Suppressor macrophage treated with lipopolysaccharide for 4 hours (primary cell): ENCODE measurements at regions not wholly inside any gene's neighbourhood (a gene's known extent, or its start where the extent isn't known, plus 50 kb on each side); places are given as distances from the start of the nearest gene placed in this dataset.
A peak's percentile ranks its signal among the peaks of the same experiment; 100 is the strongest.

Experiments
- DNase-seq: peaks from one replicate; pipeline ENCODE4 v3.0.0-alpha.2; 2020

DNA sequence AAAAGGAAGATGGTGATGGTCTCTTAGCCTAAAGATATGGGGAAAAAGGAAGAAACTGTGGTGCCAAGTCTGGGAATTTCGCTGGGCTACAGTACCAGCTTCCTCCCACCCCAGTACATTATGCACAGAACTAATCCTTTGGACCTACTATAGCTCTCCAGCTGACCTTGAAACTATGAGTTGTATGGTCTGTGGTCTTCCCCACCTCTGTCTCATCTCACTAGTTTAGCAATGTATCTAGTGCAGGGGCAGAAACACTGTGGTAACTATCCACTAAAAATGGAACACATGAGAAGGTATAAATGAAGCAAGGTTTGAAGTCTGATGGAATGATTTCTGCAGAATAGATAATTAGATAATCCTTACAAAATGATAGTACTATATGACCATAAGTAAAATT lies 190.4 kb upstream of the CCDC150 start:
- no peak for DNase-seq

DNA sequence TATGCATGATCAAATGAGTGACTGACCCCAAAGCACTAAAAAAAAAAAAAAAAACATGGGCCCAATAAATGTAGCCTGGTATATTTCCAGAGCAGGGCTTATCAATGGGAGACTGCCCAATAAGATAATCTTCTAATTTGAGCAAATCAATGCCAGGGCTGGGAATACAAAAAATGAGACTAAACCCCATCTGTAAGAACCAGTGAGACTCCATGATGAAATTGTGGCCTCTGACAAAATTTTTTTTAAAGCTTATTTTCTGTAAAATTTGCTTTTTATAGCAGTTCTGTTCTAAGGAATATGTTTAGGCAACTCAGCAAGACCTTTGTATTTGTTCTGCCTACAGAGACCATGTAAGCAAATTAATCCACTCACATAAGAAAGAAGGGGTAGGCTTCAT lies 186.8 kb upstream of the CCDC150 start:
- no peak for DNase-seq

DNA sequence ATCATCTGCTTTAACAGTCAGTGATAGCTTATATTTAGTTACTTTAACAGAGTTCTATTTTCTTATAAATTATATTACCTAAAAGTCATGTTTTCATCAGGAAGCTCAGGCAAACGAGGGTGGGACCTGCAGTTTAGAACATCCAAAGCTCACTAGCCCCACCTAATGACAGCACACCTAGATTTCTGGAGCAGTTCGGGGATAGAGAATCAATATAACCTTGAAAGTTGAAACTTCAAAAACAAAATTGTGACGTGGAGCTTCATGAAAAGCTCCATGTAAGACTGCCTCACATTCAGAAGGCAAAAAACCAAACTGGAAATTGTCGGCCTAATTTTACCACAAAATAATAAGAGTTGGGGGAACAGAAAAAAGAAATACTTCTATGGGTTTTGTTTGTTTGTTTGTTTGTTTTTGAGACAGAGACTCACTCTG lies 185.9 kb upstream of the CCDC150 start:
- peak; percentile 28 for DNase-seq

DNA sequence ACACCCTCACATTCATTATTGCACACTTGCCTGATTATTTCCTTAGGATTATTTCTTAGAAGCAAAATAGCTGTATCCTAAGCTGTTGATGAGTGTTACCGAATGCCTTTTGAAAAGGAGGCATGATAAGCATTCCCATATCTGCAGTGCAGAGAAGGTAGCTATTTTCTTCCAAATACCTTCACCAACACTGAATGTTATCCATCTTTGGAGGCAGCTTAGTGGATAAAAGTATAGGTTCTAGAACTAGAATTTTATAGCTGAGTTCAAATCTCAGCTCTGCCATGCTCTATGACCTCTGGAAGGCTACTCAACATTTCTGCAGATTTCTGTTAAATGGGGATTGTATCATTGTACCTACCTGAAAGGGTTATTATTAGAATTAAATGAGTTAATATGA lies 185.0 kb upstream of the CCDC150 start:
- DNase-seq, result no peak

DNA sequence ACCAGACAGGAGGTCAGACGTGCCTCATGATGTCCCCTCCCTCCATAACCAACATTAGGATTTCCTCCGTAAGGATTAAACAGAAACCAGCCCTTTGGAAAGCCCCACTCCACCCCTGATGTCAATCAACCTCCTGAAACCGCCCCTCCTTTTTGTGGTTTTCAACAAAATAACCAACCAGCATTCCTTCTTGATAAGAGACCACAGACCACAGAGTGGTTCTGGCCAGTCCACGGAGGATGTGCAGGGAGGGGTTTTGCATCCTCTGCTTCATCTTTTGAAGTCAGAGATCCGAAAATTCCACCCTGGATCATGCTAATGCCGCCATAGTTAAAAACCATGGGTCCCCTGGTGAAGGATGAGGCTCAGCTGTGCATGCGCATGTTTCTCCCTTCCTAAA lies 180.0 kb upstream of the CCDC150 start:
- DNase-seq, result no peak

DNA sequence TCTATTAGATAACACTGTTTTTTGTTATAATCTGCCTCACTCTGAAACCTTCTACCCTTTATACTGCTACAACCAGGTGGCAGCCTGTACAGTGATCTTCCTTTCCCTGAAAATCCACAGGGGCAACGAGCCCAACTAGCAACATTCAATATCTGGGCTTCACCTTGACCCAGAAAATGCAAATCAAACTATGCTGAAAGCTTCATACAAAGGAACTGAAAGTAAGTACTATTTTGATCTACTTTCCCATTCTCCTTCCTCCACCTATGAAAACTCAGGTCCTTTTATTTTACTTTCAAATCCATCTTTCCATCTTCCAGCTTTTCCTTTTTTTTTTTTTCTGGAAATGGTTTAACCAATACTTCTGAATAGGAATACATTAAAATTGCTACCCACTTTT lies 175.8 kb upstream of the CCDC150 start:
- no peak for DNase-seq

DNA sequence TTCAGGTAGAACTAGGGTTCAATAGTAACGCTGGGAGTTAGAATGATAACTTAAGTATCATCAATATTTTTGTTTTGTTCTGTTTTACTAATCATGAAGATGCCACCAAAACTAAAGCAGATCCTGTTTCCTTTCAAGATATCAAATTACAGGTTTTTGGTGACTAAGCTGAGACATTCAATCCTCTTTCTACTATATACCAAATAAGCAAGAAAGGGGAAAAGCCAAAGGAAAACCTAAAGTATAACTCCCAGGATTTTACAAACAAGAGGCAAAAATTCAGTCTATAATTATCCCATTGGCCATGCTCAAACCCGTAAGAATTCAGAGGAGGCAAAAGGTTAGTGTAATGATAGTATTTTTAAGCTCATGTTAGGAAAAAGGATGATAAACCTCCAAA lies 175.2 kb upstream of the CCDC150 start:
- no peak for DNase-seq

DNA sequence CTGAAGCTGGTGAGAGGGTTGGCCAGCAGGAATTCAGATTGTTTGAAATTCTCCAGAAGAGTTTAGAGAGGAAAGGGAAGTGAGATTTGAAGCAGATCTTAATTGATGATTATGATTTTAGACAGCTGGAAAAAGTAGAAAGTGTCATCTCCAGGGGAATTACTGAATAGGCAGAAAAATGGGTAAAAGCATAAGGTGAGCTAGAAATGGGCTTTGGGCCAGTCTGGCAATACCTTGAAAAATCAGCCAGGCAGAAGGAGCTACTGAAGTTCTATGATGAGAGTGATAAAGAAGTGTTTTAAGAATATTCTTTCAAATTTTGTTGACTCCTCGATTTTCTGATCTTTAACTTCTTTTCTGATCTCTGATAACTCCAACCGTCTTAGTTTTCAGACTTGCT lies 172.9 kb upstream of the CCDC150 start:
- no peak for DNase-seq

DNA sequence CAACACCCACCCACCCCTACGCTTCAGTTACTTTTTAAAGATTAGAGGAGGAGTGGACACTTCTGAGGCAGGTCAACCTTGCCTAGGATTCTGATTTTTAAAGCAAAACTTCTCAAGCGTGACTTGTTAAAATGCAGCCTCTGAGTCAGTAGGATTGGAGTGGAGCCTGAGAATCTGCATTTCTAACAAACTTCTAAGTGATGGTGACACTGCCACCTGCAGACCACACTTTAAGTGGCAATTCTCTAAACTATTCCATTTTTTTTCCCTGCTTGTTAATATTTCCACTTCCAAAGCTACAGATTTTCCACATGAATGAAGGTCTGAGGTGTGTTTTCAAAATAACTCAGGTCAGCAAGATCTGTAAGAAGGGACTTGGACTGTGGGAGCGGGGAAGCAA lies 171.1 kb upstream of the CCDC150 start:
- DNase-seq, result no peak

DNA sequence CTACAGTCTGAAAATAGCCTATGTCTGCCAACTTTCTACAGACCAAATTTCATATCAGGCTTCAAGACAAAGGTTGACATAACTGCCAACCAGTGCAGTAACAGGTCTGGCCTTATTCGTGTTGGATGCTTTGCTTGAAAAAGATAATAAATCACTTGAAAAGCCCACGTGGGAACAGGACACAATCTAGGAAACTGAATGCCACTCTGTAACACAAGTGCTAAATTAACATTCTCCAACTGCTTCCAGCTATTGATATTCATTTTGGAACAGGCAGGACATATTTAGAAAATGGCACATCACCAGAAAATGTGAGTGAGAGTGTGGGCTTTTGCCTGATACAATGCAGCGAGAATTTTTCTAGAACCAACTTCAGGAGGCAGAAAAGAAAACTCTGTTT lies 165.9 kb upstream of the CCDC150 start:
- DNase-seq, result no peak

DNA sequence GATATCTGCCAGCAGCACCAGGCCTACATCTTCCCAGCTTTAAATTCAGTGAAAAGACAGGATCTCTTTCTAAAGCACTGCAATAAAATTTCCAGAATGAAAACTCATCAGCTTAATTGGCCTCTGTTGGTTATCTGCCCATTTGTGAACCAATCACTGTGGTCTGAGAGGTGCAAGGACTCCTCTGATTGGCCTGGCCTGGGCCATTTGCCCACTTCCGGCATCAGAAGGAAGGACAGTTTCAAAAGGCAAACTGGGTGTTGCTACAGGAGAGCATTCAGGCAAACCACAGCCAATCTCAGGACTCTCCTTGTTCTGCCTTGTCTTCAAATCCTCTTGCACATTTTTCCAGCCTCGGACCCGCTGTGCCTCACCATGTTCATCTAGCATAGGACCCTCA lies 163.9 kb upstream of the CCDC150 start:
- DNase-seq, result no peak

DNA sequence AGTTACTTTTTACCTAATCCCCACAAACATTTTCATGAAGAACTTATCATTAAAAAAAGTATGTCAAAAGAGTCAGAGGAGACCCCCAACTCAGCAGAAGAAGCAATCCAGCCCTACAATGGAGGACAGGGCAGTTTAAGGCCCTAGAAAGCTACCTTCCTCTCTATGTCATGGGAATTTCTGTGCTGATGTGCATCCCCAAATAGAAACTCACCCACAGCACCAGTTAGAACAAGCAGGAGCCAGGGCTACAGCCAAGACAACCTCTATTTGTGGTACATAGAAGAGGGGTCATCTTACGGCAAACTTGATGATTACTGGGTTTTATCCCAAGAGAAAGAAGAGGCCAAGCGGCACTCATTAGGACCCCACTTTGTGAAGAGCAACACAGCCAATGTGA lies 160.9 kb upstream of the CCDC150 start:
- no peak for DNase-seq

DNA sequence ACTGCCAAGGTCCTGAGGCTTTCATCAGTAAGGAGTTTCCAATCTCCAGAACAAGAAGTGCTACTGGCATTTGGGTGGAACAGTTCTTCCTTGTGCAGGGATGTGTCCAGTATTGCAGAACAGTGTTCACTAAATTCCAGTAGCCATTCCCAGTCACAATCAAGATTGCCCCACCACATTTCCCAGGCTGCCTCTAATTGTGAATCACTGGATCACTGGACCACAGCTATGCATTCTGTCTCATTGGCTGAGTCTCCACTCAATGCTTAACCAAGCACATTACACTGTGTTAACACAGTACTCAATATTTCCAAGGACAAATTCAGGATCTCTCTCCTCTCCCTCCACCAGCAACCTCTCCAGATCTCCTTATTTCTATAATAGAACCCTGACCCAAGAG lies 160.2 kb upstream of the CCDC150 start:
- no peak for DNase-seq

DNA sequence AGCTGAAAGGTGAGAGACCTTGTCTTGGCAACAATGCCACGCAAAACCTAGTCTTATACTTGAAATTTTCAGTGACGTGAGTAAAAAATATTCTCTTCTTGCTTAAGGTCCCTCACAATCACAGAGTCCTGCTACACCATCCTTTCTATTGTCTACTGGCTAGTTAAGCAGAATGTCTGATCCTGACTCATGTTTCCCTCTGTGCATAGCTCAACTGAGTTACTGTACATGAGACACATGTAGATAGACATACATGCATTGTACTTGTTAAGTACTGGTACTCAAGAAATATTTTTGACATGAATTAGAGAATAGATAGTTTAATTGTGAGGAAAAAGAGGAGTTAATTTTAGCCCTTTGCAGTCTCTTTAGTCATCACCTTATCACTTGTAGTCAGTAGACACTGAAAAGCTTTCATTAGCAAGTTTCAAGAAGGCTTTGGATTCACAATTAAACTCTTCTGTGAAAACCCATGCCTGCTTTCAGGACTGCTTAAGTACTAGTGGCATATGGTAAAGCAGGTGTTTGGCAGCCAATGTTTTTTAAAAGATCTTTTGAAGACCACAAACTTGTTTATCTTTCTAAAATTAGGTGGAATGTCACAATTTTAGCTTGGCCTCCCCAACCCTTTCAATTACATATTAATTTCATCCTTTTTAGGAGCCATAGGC lies 158.7 kb upstream of the CCDC150 start:
- DNase-seq, result no peak

DNA sequence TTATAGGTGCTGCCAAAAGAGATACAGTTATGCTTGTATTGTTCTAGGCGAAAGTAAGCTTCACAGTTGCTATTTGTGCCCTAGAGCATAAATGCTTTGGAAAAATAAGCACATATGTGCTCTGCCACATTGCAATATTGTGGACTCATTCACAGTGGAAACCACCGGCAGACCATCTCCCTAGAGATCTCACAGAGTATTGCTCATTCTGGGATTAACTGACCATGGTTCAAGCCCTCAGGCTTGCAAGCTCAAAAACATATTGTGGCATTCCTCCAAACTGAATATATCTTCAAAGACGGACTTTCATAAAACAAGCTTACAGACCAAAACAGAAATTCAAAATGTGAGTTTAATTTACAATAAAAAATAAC lies 158.2 kb upstream of the CCDC150 start:
- no peak for DNase-seq

DNA sequence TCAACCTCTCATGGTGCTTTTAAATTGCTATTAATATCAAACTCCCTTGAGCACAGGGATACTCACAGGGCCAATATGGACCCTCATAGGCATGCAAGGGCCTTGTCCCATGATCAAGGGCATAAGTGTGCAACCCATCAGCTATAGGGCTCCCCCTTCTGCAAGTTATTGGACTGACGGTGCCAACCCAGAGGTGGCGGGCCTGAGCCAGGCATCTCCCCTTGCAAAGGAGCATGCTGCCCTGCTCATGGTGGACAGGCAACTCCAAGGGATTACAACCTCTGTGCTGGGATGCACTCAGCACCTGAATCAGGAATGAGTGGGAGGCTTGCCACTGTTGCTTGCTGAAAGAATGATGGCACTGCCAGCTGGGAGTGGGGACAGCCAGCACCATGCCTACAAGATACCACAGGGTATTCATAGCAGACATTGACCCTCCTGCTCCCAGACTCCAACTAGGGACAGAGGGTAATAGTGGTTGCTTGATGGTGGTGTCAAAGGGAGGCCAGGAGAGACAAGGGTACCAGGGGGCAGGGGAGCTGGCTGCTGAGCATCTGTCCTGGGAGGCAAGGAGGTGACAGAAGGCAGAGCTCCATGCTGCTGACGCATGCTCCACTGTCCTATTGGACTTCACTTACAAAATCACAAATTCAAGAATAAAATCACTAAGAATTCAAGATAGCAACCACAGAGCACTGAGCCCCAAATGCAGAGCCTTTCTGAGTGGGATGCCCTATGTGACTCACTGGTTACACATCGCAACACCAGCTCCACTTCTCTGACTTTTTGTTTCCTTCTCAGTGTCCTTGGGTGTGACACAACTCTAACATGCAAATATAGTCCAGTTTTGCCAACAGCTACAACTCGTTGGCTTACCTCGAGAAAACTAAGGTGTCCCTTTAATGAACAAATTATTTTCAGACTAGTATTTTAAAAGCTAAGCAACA lies 157.1 kb upstream of the CCDC150 start:
- peak; percentile 28 for DNase-seq

DNA sequence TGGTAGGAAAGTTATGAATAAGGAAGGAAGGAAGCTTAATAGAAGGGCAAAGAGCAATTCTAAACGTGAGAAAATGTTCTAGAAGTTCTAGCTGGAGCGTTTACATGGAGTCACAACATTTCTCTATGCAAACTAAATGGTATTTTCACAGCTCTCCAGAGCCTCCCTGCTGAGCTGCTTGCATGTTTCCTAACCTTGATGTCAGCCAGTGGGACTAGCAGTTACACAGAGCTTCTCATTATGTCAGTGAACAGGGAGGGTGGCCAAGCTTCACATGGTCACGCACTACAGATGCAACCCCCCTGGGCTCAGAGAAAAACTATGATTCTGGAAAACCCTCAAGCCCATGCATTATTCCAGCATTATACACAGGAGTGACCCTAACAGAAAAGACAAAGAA lies 153.4 kb upstream of the CCDC150 start:
- no peak for DNase-seq

DNA sequence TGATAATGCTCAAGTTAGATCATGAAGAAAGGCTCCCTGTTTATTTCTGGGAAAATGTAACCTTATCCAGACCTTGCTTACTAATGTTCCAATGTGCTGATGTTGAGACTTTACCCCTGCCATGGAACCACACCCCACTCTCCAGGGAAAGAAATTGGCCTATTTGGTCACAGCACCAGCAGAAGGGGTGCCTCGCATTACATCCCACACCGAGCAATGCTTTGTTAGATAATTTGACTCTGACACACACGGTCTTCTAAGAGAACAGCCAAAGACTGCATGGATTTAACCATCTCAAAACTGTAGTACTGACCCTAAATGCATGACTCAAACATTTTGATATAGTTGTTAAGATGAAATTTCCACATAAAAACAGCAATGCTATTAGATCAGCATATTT lies 152.1 kb upstream of the CCDC150 start:
- DNase-seq, result no peak

DNA sequence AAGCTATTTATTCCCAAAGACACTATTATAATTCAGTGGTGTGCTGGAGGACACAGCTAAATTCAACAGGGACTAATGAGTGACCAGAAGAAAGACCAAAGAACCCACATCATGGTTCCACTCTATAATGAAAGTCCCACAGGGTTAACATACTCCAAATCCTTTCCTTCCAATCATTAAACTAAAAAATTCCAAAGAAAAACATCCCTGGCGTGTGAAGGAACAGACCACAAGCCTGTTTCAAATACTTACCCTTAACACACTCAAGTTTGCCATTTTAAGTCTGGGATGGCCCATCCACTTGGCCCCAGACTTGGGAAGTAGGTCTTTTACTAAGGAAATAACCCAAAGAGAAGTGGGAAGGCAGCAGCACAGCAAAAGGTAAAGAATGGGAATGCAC lies 150.1 kb upstream of the CCDC150 start:
- DNase-seq, result no peak

DNA sequence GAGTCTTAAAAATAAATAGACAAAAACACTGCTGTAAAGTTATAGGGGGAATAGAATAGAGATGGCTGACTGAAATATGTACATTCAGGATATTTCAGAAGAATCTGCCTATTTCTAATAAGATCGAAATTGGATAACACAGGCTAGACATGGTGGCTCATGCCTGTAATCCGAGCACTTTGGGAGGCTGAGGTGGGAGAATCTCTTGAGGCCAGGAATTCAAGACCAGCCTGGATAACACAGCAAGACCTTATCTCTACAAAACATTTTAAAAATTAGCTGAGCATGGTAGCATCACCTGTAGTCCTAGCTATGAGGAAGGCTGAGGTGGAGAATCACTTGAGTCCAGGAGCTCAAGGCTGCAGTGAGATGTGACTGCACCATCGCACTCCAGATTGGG lies 146.6 kb upstream of the CCDC150 start:
- no peak for DNase-seq

DNA sequence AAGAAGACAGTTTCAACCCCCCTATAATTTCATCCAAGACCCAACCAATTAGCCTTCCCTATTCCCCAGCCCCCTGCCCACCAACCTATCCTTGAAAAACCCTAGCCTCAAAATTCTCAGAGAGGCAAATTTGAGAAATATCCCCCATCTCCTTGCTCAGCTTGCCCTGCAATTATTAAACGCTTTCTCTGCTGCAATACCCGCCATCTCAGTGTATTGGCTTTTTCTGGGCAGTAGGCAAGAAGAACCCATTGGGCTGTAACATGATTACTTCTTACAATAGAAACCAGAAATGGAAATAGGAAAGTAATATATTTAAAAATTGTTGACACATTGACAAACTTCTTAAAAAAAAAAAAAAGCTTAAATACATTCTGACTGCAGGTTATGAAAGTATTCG lies 140.6 kb upstream of the CCDC150 start:
- DNase-seq, result no peak

DNA sequence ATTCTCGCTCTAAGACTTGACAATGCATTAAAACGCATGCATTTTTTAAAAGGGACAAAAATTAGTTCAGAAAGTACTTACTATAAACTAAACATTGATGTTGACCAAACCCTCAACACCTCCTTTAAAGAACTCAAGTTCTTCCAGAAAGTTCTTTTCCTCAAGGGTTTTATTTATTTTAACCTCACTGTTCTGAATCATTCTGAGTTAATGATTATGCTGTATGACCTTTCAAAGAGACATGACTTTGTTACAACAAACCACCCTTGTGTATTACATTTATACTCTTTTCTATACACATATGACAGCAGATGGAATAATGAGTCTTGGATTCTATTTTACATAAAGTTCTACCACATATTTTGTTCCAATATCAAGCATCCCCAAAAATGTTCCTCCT lies 139.8 kb upstream of the CCDC150 start:
- no peak for DNase-seq

DNA sequence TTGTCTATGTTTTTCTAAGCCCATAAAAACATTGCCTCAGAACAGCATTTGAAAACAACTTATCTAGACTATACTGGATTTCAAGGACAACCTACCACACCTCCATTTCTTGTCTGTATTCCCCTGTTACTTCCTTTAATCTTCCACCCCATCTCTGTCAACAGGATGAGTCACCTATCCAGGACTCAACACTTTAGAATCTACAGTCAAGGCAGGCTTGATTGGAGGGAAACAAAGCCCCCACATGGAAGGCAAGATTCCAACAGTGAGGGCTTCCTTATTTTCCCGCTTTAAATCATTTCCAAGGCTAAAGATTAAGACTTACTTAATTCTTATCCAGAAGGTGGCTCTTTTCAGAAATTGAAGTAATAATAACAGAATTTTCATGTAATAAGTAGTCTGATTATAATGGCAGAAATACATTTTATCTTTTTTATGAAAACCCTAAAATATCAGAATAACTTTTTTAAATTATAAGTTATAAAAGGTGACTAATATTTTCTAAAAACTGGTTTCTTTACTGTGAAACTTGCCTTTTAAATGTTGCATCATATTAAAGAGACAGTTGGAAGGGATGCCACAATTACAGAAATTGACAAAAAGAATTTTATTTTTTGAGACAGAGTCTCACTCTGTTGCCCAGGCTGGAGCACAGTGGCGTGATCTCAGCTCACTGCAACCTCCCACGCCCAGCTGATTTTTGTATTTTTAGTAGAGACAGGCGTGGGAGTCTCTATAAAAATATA lies 138.7 kb upstream of the CCDC150 start:
- DNase-seq, result no peak

DNA sequence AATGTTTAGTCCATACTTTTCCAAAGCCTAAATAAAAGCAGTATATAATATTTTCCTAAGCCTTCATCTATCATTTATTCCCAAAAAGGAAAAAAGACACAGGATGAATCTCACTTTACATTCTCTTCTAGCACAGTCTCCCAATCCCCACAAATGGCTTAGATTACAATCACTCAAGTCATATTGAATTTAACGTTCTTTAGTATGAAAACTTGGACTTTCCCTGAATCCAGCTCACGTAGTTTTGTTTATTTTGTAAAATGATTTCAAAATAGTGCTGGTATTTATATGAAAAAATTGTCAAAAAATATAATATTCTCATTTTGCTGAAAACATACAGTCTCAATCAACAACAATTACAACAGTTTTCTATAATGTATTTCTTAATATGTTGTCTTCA lies 137.7 kb upstream of the CCDC150 start:
- DNase-seq, result no peak
